ENCODE measurements at regions not wholly inside any gene's neighbourhood (a gene's known extent, or its start where the extent isn't known, plus 50 kb on each side); places are given as distances from the start of the nearest gene placed in this dataset.

GRCh38 chr10:42475168-42476098 lies 162.9 kb downstream of the ZNF33B start:
- Histone ChIP-seq H3K27me3 (replicated peaks in 1 of 4; ENCODE audit: control extremely low read depth in 1 of 4, control insufficient read depth in 3 of 4, insufficient read depth in 4 of 4, low read length in 3 of 4) (peaks cover 0 to 16% (median 0%) of the 10 kb centered on the region in 4 experiments), H3K27ac (ENCODE audit: low read length in 2 of 2) (no peak overlapping the region), H3K4me1 (ENCODE audit: control insufficient read depth in 2 of 2, insufficient read depth in 2 of 2, low read length in 2 of 2) (no peaks in the 10 kb centered on the region), H3K4me2 (replicated peaks; ENCODE audit: low read depth, low read length, poor library complexity, severe bottlenecking) (no peak overlapping the region), H4K20me1 (ENCODE audit: control insufficient read depth, insufficient read depth, low read length, poor library complexity, severe bottlenecking) (no peaks in the 10 kb centered on the region), H3K9me3 (ENCODE audit: control extremely low read depth in 1 of 3, control insufficient read depth in 2 of 3, insufficient read depth in 1 of 3, low read length in 2 of 3) (peaks cover 0 to 20% (median 0%) of the 10 kb centered on the region in 3 donors), H3K79me2 (ENCODE audit: control insufficient read depth, insufficient read depth, low read length) (no peaks in the 10 kb centered on the region), H3K9ac (ENCODE audit: low read length) (no peak overlapping the region), H3K4me3 (ENCODE audit: control extremely low read depth in 1 of 5, extremely low read depth in 1 of 5, insufficient read depth in 1 of 5, low read depth in 2 of 5, low read length in 4 of 5) (no peak overlapping the region), H3K36me3 (replicated peaks in 1 of 2; ENCODE audit: control extremely low read depth in 1 of 2, control insufficient read depth in 1 of 2, extremely low read depth in 1 of 2, insufficient read depth in 2 of 2, low read length in 1 of 2) (no peaks in the 10 kb centered on the region), H2AFZ (ENCODE audit: insufficient read depth, low read depth, low read length, poor library complexity, severe bottlenecking) (no peak overlapping the region)
- no peak overlapping the region for H3K27ac Mint-ChIP-seq
- H3K4me3 Mint-ChIP-seq: no peak overlapping the region
- ChIA-PET CTCF (no interaction called here), POLR2A (no interaction called here)
- H3K9me3 Mint-ChIP-seq (ENCODE audit: insufficient read depth): no peaks in the 10 kb centered on the region
- no peak for TF ChIP-seq CTCF (IDR thresholded peaks at IDR 0.05)
- intact Hi-C loops (cut with micrococcal nuclease): no loop called here
- H3K4me1 Mint-ChIP-seq: no peaks in the 10 kb centered on the region
- H3K27me3 Mint-ChIP-seq: peaks cover 20% of the 10 kb centered on the region
- 38% methylated on average over 50 of the region's 52 CpGs for WGBS (ENCODE audit: insufficient coverage)
- ATAC-seq (ENCODE audit: low read depth) (no peak), DNase-seq (no peak)

- intact Hi-C loops (cut with micrococcal nuclease): no loop called here
- WGBS (ENCODE audit: insufficient coverage): 77% methylated on average over 4 of the region's 6 CpGs
- TF ChIP-seq CTCF (IDR thresholded peaks at IDR 0.05) (no peak), EZH2 (IDR thresholded peaks at IDR 0.05; ENCODE audit: borderline replicate concordance, insufficient read depth, low read depth, low read length, poor library complexity, severe bottlenecking) (no peak)
- Histone ChIP-seq H3K9me3 (ENCODE audit: control extremely low read depth in 1 of 3, control insufficient read depth in 2 of 3, insufficient read depth in 1 of 3, low read length in 2 of 3) (peaks cover 0 to 13% (median 0%) of the 10 kb centered on the region in 3 donors), H3K4me2 (replicated peaks; ENCODE audit: low read depth, low read length, poor library complexity, severe bottlenecking) (no peak overlapping the region), H3K4me1 (ENCODE audit: control insufficient read depth in 2 of 2, insufficient read depth in 2 of 2, low read length in 2 of 2) (no peaks in the 10 kb centered on the region), H3K79me2 (ENCODE audit: control insufficient read depth, insufficient read depth, low read length) (no peaks in the 10 kb centered on the region), H4K20me1 (ENCODE audit: control insufficient read depth, insufficient read depth, low read length, poor library complexity, severe bottlenecking) (no peaks in the 10 kb centered on the region), H2AFZ (ENCODE audit: insufficient read depth, low read depth, low read length, poor library complexity, severe bottlenecking) (no peak overlapping the region), H3K27ac (ENCODE audit: low read length in 2 of 2) (no peak overlapping the region), H3K27me3 (replicated peaks in 1 of 4; ENCODE audit: control extremely low read depth in 1 of 4, control insufficient read depth in 3 of 4, insufficient read depth in 4 of 4, low read length in 3 of 4) (no peaks in the 10 kb centered on the region), H3K36me3 (replicated peaks in 1 of 2; ENCODE audit: control extremely low read depth in 1 of 2, control insufficient read depth in 1 of 2, extremely low read depth in 1 of 2, insufficient read depth in 2 of 2, low read length in 1 of 2) (no peaks in the 10 kb centered on the region), H3K9ac (ENCODE audit: low read length) (no peak overlapping the region), H3K4me3 (ENCODE audit: control extremely low read depth in 1 of 5, extremely low read depth in 1 of 5, insufficient read depth in 1 of 5, low read depth in 2 of 5, low read length in 4 of 5) (no peak overlapping the region)
- Mint-ChIP-seq H3K27ac (no peak overlapping the region), H3K27me3 (no peaks in the 10 kb centered on the region), H3K9me3 (ENCODE audit: insufficient read depth) (peaks cover 3% of the 10 kb centered on the region), H3K4me3 (no peak overlapping the region), H3K4me1 (no peaks in the 10 kb centered on the region)
- no peak for DNase-seq
- ChIA-PET CTCF (no interaction called here), POLR2A (no interaction called here)
- ATAC-seq (ENCODE audit: low read depth): no peak
Measured at GRCh38 chr10:42454313-42454712, 184.1 kb downstream of the ZNF33B start.

Data from B cell (primary cell).